HCT116 (cell line): ENCODE measurements at regions not wholly inside any gene's neighbourhood (a gene's known extent, or its start where the extent isn't known, plus 50 kb on each side); places are given as distances from the start of the nearest gene placed in this dataset.

ENCODE experiments used
- ATAC-seq: fragments of 200-7000 bp; cut with Tn5 transposase; 2 replicates; pipeline ENCODE4 v1.9.1; 2020; ENCODE audit warnings: mild to moderate bottlenecking, moderate library complexity
- BruUV-seq: library from RNA; stranded (reverse); fragments of 400-500 nt; replicated peaks from 2 replicates; lab custom pipeline; 2021; lab: Mats Ljungman, UMichigan
- CTCF ChIA-PET: fragments of 300-600 bp; sonication (Branson Sonifier 250); formaldehyde crosslinking; loops from one replicate; lab custom pipeline; 2021; ENCODE audit warnings: antibody characterized with exemption; lab: Charles Lee
- POLR2A ChIA-PET: fragments of 300-600, 350-600 bp; sonication (Branson Sonifier 250); formaldehyde crosslinking; loops from one replicate; lab custom pipeline; 2021; ENCODE audit warnings: antibody characterized with exemption; lab: Charles Lee
- RAD21 ChIA-PET, 2 experiments: fragments of 300-600 bp; sonication (Branson Sonifier 250); formaldehyde crosslinking; loops; one replicate each; lab custom pipeline; 2023; ENCODE audit warnings: low total read pairs in 2 of 2; ENCODE audit not compliant: uncharacterized antibody in 2 of 2, unreplicated experiment in 2 of 2, low non-redundant PET in 1 of 2; lab: Charles Lee
- DNase-seq: peaks from one replicate; pipeline ENCODE4 v3.0.0-alpha.2; 2010; ENCODE audit warnings: low read depth, low spot score
- H2AFZ ChIP-seq: fragments of 200-600 bp; shearing (Covaris generic), sonication (generic); 2 replicates; pipeline ENCODE4 v1.6.1; 2017; ENCODE audit warnings: low read depth, mixed run types, mixed read lengths, antibody characterized with exemption, low read length; ENCODE audit not compliant: poor library complexity, severe bottlenecking
- H3K27ac ChIP-seq: 2 replicates; pipeline ENCODE4 v1.5.1; 2012; ENCODE audit warnings: low read depth, low read length
- H3K27me3 ChIP-seq: fragments of 200-600 bp; sonication (generic); 2 replicates; pipeline ENCODE4 v1.6.1; 2016; ENCODE audit warnings: mixed run types, low read length, mixed read lengths; ENCODE audit not compliant: insufficient read depth
- H3K36me3 ChIP-seq, 2 experiments: fragments of 200-500 bp in 1 of 2; fragments of 200-600 bp in 1 of 2; sonication (Bioruptor generic) in 1 of 2; sonication (generic) in 1 of 2; 2 replicates each; pipeline versions ENCODE4 v1.5.1 to v1.6.1; 2014 to 2016; ENCODE audit warnings: low read length in 2 of 2, inconsistent platforms in 1 of 2, mixed read lengths in 1 of 2, mixed run types in 1 of 2; ENCODE audit not compliant: insufficient read depth in 2 of 2, control insufficient read depth in 1 of 2
- H3K4me1 ChIP-seq, 2 experiments: fragments of 200-600 bp in 1 of 2; sonication (generic) in 1 of 2; 2 replicates each; pipeline versions ENCODE4 v1.5.1 to v1.6.1; 2012 to 2017; ENCODE audit warnings: low read length in 2 of 2, inconsistent platforms in 1 of 2, mild to moderate bottlenecking in 1 of 2, mixed read lengths in 1 of 2, mixed run types in 1 of 2, moderate library complexity in 1 of 2; ENCODE audit not compliant: insufficient read depth in 2 of 2, control insufficient read depth in 1 of 2
- H3K4me2 ChIP-seq: fragments of 200-600 bp; sonication (generic); 2 replicates; pipeline ENCODE4 v1.6.1; 2017; ENCODE audit warnings: mixed run types, low read length, mixed read lengths
- H3K4me3 ChIP-seq, 2 experiments: fragments of 200-600 bp in 1 of 2; sonication (generic) in 1 of 2; replicated peaks in 1 of 2; 2 replicates each; pipeline ENCODE4 v1.5.1; 2011 to 2016; ENCODE audit warnings: low read length in 2 of 2, control low read depth in 1 of 2, low read depth in 1 of 2, mild to moderate bottlenecking in 1 of 2, mixed read lengths in 1 of 2, mixed run types in 1 of 2
- H3K79me2 ChIP-seq: fragments of 200-600 bp; sonication (generic); 2 replicates; pipeline ENCODE4 v1.6.1; 2017; ENCODE audit warnings: mild to moderate bottlenecking, mixed run types, low read length, moderate library complexity, mixed read lengths; ENCODE audit not compliant: insufficient read depth
- H3K9ac ChIP-seq: fragments of 200-600 bp; sonication (generic); 2 replicates; pipeline ENCODE4 v1.6.1; 2016; ENCODE audit warnings: low read length, mixed read lengths
- H3K9me2 ChIP-seq: fragments of 200-600 bp; sonication (generic), shearing (Covaris generic); 2 replicates; pipeline ENCODE4 v1.6.1; 2017; ENCODE audit warnings: mixed run types, mild to moderate bottlenecking, moderate library complexity; ENCODE audit not compliant: insufficient read depth
- H3K9me3 ChIP-seq, 2 experiments: fragments of 200-500 bp in 1 of 2; fragments of 200-600 bp in 1 of 2; sonication (Bioruptor generic) in 1 of 2; sonication (generic) in 1 of 2; 2 replicates each; pipeline ENCODE4 v1.6.1; 2014 to 2017; ENCODE audit warnings: low read length in 2 of 2, mixed read lengths in 2 of 2, inconsistent platforms in 1 of 2, low read depth in 1 of 2, mild to moderate bottlenecking in 1 of 2, mixed run types in 1 of 2, moderate library complexity in 1 of 2; ENCODE audit not compliant: control insufficient read depth in 1 of 2, insufficient read depth in 1 of 2
- H4K20me1 ChIP-seq: fragments of 200-600 bp; sonication (generic), shearing (Covaris generic); 2 replicates; pipeline ENCODE4 v1.6.1; 2017; ENCODE audit warnings: mixed run types, mild to moderate bottlenecking, moderate library complexity; ENCODE audit not compliant: insufficient read depth
- CBX3 ChIP-seq: IDR thresholded peaks from 2 replicates; pipeline ENCODE4 v1.6.1; 2012; ENCODE audit warnings: low read depth
- CEBPB ChIP-seq: IDR thresholded peaks from 2 replicates; pipeline ENCODE4 v1.6.1; 2012; ENCODE audit warnings: low read depth
- EGR1 ChIP-seq: IDR thresholded peaks from 2 replicates; pipeline ENCODE4 v1.6.1; 2012; ENCODE audit warnings: low read depth
- ELF1 ChIP-seq: IDR thresholded peaks from 2 replicates; pipeline ENCODE4 v1.6.1; 2012; ENCODE audit warnings: low read depth, borderline replicate concordance
- EZH2phosphoT487 ChIP-seq: fragments of 200-600 bp; IDR thresholded peaks from 2 replicates; pipeline ENCODE4 v1.6.1; 2018; ENCODE audit warnings: antibody characterized with exemption, borderline replicate concordance
- FOSL1 ChIP-seq: IDR thresholded peaks from 2 replicates; pipeline ENCODE4 v1.6.1; 2012; ENCODE audit warnings: low read depth
- JUND ChIP-seq: IDR thresholded peaks from 2 replicates; pipeline ENCODE4 v1.6.1; 2012
- POLR2A ChIP-seq: IDR thresholded peaks from 2 replicates; pipeline ENCODE4 v1.7.0; 2011; ENCODE audit warnings: borderline replicate concordance; ENCODE audit not compliant: insufficient read depth, insufficient read length; ENCODE audit errors: extremely low read depth
- SIN3A ChIP-seq: IDR thresholded peaks from 2 replicates; pipeline ENCODE4 v1.6.1; 2012; ENCODE audit warnings: low read depth
- SP1 ChIP-seq: IDR thresholded peaks from 2 replicates; pipeline ENCODE4 v1.6.1; 2012; ENCODE audit warnings: low read depth
- SRF ChIP-seq: IDR thresholded peaks from 2 replicates; pipeline ENCODE4 v1.6.1; 2012; ENCODE audit warnings: low read depth
- TCF7L2 ChIP-seq: IDR thresholded peaks from 2 replicates; pipeline ENCODE4 v1.7.0; 2011; ENCODE audit warnings: borderline replicate concordance, inconsistent platforms; ENCODE audit not compliant: insufficient read depth, insufficient read length; ENCODE audit errors: extremely low read depth
- ZFX ChIP-seq: fragments of 450-650 bp; IDR thresholded peaks from 2 replicates; pipeline ENCODE4 v1.6.1; 2017
- ZNF274 ChIP-seq: fragments of 200-500 bp; sonication (Bioruptor generic); IDR thresholded peaks from 2 replicates; pipeline ENCODE4 v1.6.1; 2014; ENCODE audit warnings: mild to moderate bottlenecking, low read depth, low read length, inconsistent platforms
- intact Hi-C: fragments of 100-400 bp; cut with micrococcal nuclease; formaldehyde crosslinking; loops from 2 replicates; pipeline ENCODE4 v1.10.0; 2022
- TF ChIP-seq, protein P1 (sequence below), 3 experiments: fragments of 200-600 bp in 1 of 3; sonication (generic) in 1 of 3; IDR thresholded peaks in 2 of 3; conservative IDR thresholded peaks in 1 of 3; 2 replicates each; pipeline ENCODE4 v1.5.1; 2012 to 2017; ENCODE audit warnings: low read depth in 2 of 3, low read length in 2 of 3, antibody characterized with exemption in 1 of 3, borderline replicate concordance in 1 of 3, control low read depth in 1 of 3, mild to moderate bottlenecking in 1 of 3, mixed read lengths in 1 of 3, mixed run types in 1 of 3, moderate library complexity in 1 of 3; ENCODE audit not compliant: insufficient read depth in 1 of 3
- TF ChIP-seq, protein P2 (sequence below): IDR thresholded peaks from 2 replicates; pipeline ENCODE4 v1.6.1; 2012; ENCODE audit warnings: low read depth

DNA sequence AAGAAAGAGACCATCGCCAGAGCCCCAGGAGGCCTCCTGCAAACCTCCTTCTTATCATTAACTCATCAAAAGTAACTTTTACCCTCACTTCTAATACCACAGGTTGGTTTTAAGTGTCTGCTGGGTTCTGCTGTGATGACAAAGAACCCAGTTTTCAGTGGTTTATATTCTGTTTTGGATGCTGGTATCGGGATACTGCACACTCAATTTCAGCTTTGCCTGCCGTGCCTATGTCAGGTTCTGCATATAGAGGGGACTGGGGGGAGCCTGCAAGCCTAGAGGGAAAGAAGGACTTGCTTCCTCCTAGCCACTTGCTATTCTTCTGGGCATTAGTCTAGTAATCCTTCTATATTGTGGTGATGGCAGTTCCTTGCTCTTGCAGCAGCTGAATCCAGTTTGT, 242.4 kb downstream of the KCNRG start:
- no peaks in the 10 kb centered on the region for H3K36me3 ChIP-seq
- H3K27ac ChIP-seq, result no peak overlapping the region
- no peaks in the 10 kb centered on the region for H3K27me3 ChIP-seq
- intact Hi-C loops, result no loop called here
- CTCF ChIA-PET, result no interaction called here
- no peaks in the 10 kb centered on the region for H3K9me2 ChIP-seq
- no peak overlapping the region for H3K4me3 ChIP-seq
- no peak overlapping the region for H3K4me2 ChIP-seq
- H3K79me2 ChIP-seq, result no peaks in the 10 kb centered on the region
- DNase-seq (no peak), ATAC-seq (no peak)
- no TSS peak for BruUV-seq
- no peaks in the 10 kb centered on the region for H3K9me3 ChIP-seq
- no peaks in the 10 kb centered on the region for H4K20me1 ChIP-seq
- no peak overlapping the region for H2AFZ ChIP-seq
- POLR2A ChIA-PET, result no interaction called here
- no peak overlapping the region for H3K9ac ChIP-seq
- peaks cover 0 to 9% of the 10 kb centered on the region in 2 experiments; a peak in 2 of 4 replicates for H3K4me1 ChIP-seq
- RAD21 ChIA-PET, result no interaction called here
- TF ChIP-seq CBX3 (no peak), POLR2A (no peak), SIN3A (no peak), FOSL1 (no peak), ELF1 (no peak), CEBPB (no peak), JUND (no peak), SRF (no peak), EZH2phosphoT487 (no peak), SP1 (no peak), TCF7L2 (no peak), ZFX (no peak), EGR1 (no peak), ZNF274 (no peak)
- TF ChIP-seq, protein P1, sequence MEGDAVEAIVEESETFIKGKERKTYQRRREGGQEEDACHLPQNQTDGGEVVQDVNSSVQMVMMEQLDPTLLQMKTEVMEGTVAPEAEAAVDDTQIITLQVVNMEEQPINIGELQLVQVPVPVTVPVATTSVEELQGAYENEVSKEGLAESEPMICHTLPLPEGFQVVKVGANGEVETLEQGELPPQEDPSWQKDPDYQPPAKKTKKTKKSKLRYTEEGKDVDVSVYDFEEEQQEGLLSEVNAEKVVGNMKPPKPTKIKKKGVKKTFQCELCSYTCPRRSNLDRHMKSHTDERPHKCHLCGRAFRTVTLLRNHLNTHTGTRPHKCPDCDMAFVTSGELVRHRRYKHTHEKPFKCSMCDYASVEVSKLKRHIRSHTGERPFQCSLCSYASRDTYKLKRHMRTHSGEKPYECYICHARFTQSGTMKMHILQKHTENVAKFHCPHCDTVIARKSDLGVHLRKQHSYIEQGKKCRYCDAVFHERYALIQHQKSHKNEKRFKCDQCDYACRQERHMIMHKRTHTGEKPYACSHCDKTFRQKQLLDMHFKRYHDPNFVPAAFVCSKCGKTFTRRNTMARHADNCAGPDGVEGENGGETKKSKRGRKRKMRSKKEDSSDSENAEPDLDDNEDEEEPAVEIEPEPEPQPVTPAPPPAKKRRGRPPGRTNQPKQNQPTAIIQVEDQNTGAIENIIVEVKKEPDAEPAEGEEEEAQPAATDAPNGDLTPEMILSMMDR (IDR thresholded peaks at IDR 0.05 in 2 of 3, conservative IDR thresholded peaks at IDR 0.05 in 1 of 3; ENCODE audit: borderline replicate concordance in 1 of 3, insufficient read depth in 1 of 3, low read depth in 2 of 3, low read length in 2 of 3), result no peak
- TF ChIP-seq, protein P2, sequence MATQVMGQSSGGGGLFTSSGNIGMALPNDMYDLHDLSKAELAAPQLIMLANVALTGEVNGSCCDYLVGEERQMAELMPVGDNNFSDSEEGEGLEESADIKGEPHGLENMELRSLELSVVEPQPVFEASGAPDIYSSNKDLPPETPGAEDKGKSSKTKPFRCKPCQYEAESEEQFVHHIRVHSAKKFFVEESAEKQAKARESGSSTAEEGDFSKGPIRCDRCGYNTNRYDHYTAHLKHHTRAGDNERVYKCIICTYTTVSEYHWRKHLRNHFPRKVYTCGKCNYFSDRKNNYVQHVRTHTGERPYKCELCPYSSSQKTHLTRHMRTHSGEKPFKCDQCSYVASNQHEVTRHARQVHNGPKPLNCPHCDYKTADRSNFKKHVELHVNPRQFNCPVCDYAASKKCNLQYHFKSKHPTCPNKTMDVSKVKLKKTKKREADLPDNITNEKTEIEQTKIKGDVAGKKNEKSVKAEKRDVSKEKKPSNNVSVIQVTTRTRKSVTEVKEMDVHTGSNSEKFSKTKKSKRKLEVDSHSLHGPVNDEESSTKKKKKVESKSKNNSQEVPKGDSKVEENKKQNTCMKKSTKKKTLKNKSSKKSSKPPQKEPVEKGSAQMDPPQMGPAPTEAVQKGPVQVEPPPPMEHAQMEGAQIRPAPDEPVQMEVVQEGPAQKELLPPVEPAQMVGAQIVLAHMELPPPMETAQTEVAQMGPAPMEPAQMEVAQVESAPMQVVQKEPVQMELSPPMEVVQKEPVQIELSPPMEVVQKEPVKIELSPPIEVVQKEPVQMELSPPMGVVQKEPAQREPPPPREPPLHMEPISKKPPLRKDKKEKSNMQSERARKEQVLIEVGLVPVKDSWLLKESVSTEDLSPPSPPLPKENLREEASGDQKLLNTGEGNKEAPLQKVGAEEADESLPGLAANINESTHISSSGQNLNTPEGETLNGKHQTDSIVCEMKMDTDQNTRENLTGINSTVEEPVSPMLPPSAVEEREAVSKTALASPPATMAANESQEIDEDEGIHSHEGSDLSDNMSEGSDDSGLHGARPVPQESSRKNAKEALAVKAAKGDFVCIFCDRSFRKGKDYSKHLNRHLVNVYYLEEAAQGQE, result no peak
